Lung (tissue), 11 donors: ENCODE measurements at regions not wholly inside any gene's neighbourhood (a gene's known extent, or its start where the extent isn't known, plus 50 kb on each side); places are given as distances from the start of the nearest gene placed in this dataset.

Experiments used
- ATAC-seq: fragments of 200-7000 bp; cut with Tn5 transposase; one replicate; pipeline ENCODE4 v1.9.1; 2020; ENCODE audit warnings: moderate number of reproducible peaks; ENCODE audit not compliant: insufficient read depth, low FRiP score
- DNase-seq, 3 donors: peaks; one replicate each; pipeline ENCODE4 v3.0.0-alpha.2; 2013 to 2017
- H3K27ac ChIP-seq, 2 donors: one replicate each; pipeline ENCODE4 v1.5.1; 2013; ENCODE audit warnings: mild to moderate bottlenecking in 2 of 2, moderate library complexity in 2 of 2, control low read depth in 1 of 2, inconsistent platforms in 1 of 2, low read depth in 1 of 2, low read length in 1 of 2
- H3K27me3 ChIP-seq, 3 donors: one replicate each; pipeline ENCODE4 v1.5.1; 2013; ENCODE audit warnings: low read length in 2 of 3; ENCODE audit not compliant: control insufficient read depth in 3 of 3, insufficient read depth in 3 of 3
- H3K36me3 ChIP-seq, 4 donors: one replicate each; pipeline ENCODE4 v1.5.1; 2013; ENCODE audit warnings: low read length in 4 of 4, mild to moderate bottlenecking in 1 of 4, moderate library complexity in 1 of 4; ENCODE audit not compliant: control insufficient read depth in 4 of 4, insufficient read depth in 4 of 4
- H3K4me1 ChIP-seq, 5 donors: one replicate each; pipeline ENCODE4 v1.5.1; 2013; ENCODE audit warnings: low read length in 5 of 5, mild to moderate bottlenecking in 2 of 5, moderate library complexity in 1 of 5; ENCODE audit not compliant: control insufficient read depth in 5 of 5, insufficient read depth in 5 of 5
- H3K4me3 ChIP-seq: one replicate; pipeline ENCODE4 v1.5.1; 2013; ENCODE audit warnings: mild to moderate bottlenecking, control low read depth, moderate library complexity
- H3K9ac ChIP-seq, 2 donors: one replicate each; pipeline ENCODE4 v1.5.1; 2013; ENCODE audit warnings: low read length in 2 of 2, control low read depth in 1 of 2; ENCODE audit not compliant: insufficient read depth in 1 of 2
- H3K9me3 ChIP-seq, 4 donors: one replicate each; pipeline ENCODE4 v1.5.1; 2013; ENCODE audit warnings: low read length in 3 of 4, mild to moderate bottlenecking in 1 of 4, moderate library complexity in 1 of 4; ENCODE audit not compliant: control insufficient read depth in 4 of 4, insufficient read depth in 3 of 4
- WGBS, 2 donors: extraction: QIAGEN DNeasy Blood & Tissue Kit; methylation state at CpG; one replicate each; pipeline ENCODE4 v1.1.7; 2013; 5-methylcytosine and 5-hydroxymethylcytosine counted together
- TF ChIP-seq, protein P1 (sequence below): IDR thresholded peaks from 2 replicates; pipeline ENCODE4 v1.5.1; 2012; ENCODE audit warnings: mild to moderate bottlenecking; ENCODE audit errors: control extremely low read depth, extremely low read depth
- donor health status: control.
- donor health status: control.
- donor health status: Bipolar disorder and iron deficiency.
- donor health status: healthy.
- donor health status: DM: yes; HTN: yes; CAD: no.

DNA sequence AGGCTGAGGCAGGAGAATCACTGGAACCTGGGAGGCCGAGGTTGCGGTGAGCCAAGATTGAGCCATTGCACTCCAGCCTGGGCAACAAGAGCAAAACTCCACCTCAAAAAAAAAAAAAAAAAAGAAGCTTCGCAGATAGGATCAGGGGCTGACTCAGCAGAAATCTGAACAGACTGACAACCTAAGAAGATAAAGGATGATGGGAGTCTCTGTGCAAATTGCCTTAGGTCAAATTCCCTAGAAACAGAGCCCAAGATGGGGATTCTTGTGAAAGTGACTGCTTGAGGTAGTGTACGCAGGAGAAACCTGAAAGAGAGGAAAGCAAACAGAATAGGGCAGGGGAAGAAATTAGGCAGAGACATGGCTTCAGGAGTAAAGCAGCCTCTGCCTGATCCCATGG, 160.8 kb upstream of the LRIG1 start:
- WGBS, 2 donors = 87 to 93% methylated on average over 4 of the region's 4 CpGs
- TF ChIP-seq, protein P1, sequence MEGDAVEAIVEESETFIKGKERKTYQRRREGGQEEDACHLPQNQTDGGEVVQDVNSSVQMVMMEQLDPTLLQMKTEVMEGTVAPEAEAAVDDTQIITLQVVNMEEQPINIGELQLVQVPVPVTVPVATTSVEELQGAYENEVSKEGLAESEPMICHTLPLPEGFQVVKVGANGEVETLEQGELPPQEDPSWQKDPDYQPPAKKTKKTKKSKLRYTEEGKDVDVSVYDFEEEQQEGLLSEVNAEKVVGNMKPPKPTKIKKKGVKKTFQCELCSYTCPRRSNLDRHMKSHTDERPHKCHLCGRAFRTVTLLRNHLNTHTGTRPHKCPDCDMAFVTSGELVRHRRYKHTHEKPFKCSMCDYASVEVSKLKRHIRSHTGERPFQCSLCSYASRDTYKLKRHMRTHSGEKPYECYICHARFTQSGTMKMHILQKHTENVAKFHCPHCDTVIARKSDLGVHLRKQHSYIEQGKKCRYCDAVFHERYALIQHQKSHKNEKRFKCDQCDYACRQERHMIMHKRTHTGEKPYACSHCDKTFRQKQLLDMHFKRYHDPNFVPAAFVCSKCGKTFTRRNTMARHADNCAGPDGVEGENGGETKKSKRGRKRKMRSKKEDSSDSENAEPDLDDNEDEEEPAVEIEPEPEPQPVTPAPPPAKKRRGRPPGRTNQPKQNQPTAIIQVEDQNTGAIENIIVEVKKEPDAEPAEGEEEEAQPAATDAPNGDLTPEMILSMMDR = no peak

DNA sequence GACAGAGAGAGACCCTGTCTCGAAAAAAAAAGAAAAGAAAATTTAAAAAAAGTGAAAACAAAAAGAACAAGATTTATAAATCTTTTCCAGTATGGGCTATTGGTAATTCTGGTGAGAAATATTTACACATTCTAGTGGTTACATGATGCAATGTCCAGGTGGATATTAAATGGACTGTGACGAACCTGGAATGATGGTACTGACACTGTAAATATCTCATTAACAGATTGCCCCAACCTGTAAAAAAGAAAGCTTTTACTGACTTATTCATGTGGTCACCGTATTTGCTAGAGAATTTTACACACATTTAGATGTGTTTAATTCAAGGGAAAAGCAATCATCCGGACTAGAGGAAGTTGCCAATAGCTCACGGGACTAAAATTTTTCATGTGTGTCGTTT, 162.1 kb upstream of the LRIG1 start:
- no peak overlapping the region for H3K27ac ChIP-seq
- whole genome bisulfite sequencing, 2 donors = 79 to 88% methylated on average over 6 of the region's 6 CpGs
- no peak for DNase-seq

More for the DNA sequence above, 160.8 kb upstream of the LRIG1 start:
- peaks cover 0 to 3% (median 0%) of the 10 kb centered on the region in 5 donors for H3K4me1 ChIP-seq
- ATAC-seq = no peak
- H3K36me3 ChIP-seq = no peaks in the 10 kb centered on the region
- H3K9ac ChIP-seq = no peak overlapping the region
- no peaks in the 10 kb centered on the region for H3K9me3 ChIP-seq
- DNase-seq = no peak
- no peaks in the 10 kb centered on the region for H3K27me3 ChIP-seq
- no peak overlapping the region for H3K4me3 ChIP-seq
- no peak overlapping the region for H3K27ac ChIP-seq

DNA sequence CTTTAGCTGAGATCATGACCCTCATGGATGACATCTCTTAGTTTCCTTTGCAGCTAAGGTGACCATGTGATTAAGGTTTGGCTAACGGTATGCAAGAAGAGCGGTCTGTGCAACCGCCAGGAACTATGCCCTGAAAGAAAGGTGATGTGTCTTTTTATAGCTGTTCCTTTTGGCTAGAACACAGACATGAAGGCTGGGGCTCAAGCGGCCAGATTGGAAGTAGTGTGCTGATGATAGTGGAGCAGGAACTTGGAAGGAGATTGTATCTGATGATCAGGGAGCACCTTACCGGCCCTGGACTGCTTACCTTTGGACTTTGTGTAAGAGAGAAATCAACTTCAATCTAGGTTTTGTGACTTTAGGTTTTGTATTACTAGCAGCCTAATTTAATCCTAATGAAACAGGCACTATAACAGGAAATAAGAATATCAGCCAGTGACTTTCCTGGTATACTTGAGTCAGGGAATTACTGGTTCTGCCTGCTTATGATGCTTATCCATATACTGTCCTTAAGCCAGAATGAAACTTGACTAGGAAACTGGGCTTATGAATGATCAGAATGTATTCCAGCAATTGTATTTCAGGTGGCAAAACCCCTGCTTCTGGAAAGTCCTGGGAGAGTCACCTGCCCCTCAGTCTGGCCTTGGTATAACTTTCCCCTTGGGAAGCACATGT, 164.3 kb upstream of the LRIG1 start:
- WGBS, 2 donors = 92 to 94% methylated on average over 5 of the region's 5 CpGs
- Histone ChIP-seq H3K9ac (no peak overlapping the region), H3K27me3 (no peaks in the 10 kb centered on the region)

More for the DNA sequence above, 162.1 kb upstream of the LRIG1 start:
- no peaks in the 10 kb centered on the region for H3K27me3 ChIP-seq
- TF ChIP-seq, protein P1 = no peak
- H3K4me1 ChIP-seq = peaks cover 0 to 3% (median 0%) of the 10 kb centered on the region in 5 donors
- no peak overlapping the region for H3K9ac ChIP-seq
- no peak for ATAC-seq
- H3K36me3 ChIP-seq = no peaks in the 10 kb centered on the region
- no peaks in the 10 kb centered on the region for H3K9me3 ChIP-seq
- no peak overlapping the region for H3K4me3 ChIP-seq

More for the DNA sequence above, 164.3 kb upstream of the LRIG1 start:
- Histone ChIP-seq H3K9me3 (no peaks in the 10 kb centered on the region), H3K4me3 (no peak overlapping the region), H3K27ac (no peak overlapping the region), H3K4me1 (peaks cover 0 to 3% (median 0%) of the 10 kb centered on the region in 5 donors), H3K36me3 (no peaks in the 10 kb centered on the region)
- DNase-seq (no peak), ATAC-seq (no peak)
- TF ChIP-seq, protein P1 = no peak
